ENCODE measurements at regions not wholly inside any gene's neighbourhood (a gene's known extent, or its start where the extent isn't known, plus 50 kb on each side); places are given as distances from the start of the nearest gene placed in this dataset.
"Not testable (repeated sequence)": the region's sequence is repeated elsewhere in the genome, so short reads cannot be mapped to it uniquely, and the experiment has no call there.

GRCh38 chr2:238514024-238514423, 87.3 kb downstream of the ASB1 start:
- TF ChIP-seq POLR2AphosphoS5, POLR2A (IDR thresholded peaks at IDR 0.05): not testable (repeated sequence)
- TF ChIP-seq, protein P1, sequence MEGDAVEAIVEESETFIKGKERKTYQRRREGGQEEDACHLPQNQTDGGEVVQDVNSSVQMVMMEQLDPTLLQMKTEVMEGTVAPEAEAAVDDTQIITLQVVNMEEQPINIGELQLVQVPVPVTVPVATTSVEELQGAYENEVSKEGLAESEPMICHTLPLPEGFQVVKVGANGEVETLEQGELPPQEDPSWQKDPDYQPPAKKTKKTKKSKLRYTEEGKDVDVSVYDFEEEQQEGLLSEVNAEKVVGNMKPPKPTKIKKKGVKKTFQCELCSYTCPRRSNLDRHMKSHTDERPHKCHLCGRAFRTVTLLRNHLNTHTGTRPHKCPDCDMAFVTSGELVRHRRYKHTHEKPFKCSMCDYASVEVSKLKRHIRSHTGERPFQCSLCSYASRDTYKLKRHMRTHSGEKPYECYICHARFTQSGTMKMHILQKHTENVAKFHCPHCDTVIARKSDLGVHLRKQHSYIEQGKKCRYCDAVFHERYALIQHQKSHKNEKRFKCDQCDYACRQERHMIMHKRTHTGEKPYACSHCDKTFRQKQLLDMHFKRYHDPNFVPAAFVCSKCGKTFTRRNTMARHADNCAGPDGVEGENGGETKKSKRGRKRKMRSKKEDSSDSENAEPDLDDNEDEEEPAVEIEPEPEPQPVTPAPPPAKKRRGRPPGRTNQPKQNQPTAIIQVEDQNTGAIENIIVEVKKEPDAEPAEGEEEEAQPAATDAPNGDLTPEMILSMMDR (IDR thresholded peaks at IDR 0.05) = not testable (repeated sequence)

All from suprapubic skin (tissue), 4 donors.